ENCODE measurements at regions not wholly inside any gene's neighbourhood (a gene's known extent, or its start where the extent isn't known, plus 50 kb on each side); places are given as distances from the start of the nearest gene placed in this dataset.
"Not testable (repeated sequence)": the region's sequence is repeated elsewhere in the genome, so short reads cannot be mapped to it uniquely, and the experiment has no call there.

- Histone ChIP-seq H3K36me3 (ENCODE audit: insufficient read depth, low read length) (no peaks in the 10 kb centered on the region), H3K4me1 (ENCODE audit: control insufficient read depth, insufficient read depth, low read length, unreplicated experiment) (no peaks in the 10 kb centered on the region)
These were observed 99.5 kb upstream of the KCNJ18 start for GRCh38 chr17:21592774-21593173.

GRCh38 chr17:21593452-21594105 lies 98.7 kb upstream of the KCNJ18 start:
- H2AFZ ChIP-seq (ENCODE audit: low read length, unreplicated experiment); H3K27me3 ChIP-seq (ENCODE audit: insufficient read depth, low read length); H3K4me1 ChIP-seq (ENCODE audit: control insufficient read depth, insufficient read depth, low read length, unreplicated experiment): not testable (repeated sequence)

More at GRCh38 chr17:21592774-21593173, 99.5 kb upstream of the KCNJ18 start:
- peaks cover 4% of the 10 kb centered on the region; the same call in 1 of the 2 replicates for H3K27me3 ChIP-seq (ENCODE audit: insufficient read depth, low read length)
- no peak overlapping the region for H2AFZ ChIP-seq (ENCODE audit: low read length, unreplicated experiment)
- no peak overlapping the region for H3K4me3 ChIP-seq (ENCODE audit: low read depth, low read length)
- H3K27ac ChIP-seq (ENCODE audit: low read depth, low read length): no peak overlapping the region
- no peaks in the 10 kb centered on the region for H3K79me2 ChIP-seq (ENCODE audit: control insufficient read depth, insufficient read depth, low read length, unreplicated experiment)

GRCh38 chr17:21595086-21595485 lies 97.2 kb upstream of the KCNJ18 start:
- H3K4me1 ChIP-seq (ENCODE audit: control insufficient read depth, insufficient read depth, low read length, unreplicated experiment): no peaks in the 10 kb centered on the region
- no peaks in the 10 kb centered on the region for H3K79me2 ChIP-seq (ENCODE audit: control insufficient read depth, insufficient read depth, low read length, unreplicated experiment)
- H2AFZ ChIP-seq (ENCODE audit: low read length, unreplicated experiment): no peak overlapping the region
- no peaks in the 10 kb centered on the region for H3K36me3 ChIP-seq (ENCODE audit: insufficient read depth, low read length)
- H3K4me3 ChIP-seq (ENCODE audit: low read depth, low read length): no peak overlapping the region
- H3K27ac ChIP-seq (ENCODE audit: low read depth, low read length): no peak overlapping the region
- H3K27me3 ChIP-seq (ENCODE audit: insufficient read depth, low read length): peaks cover 12% of the 10 kb centered on the region; the same call in 1 of the 2 replicates

More at GRCh38 chr17:21593452-21594105, 98.7 kb upstream of the KCNJ18 start:
- H3K27ac ChIP-seq (ENCODE audit: low read depth, low read length); H3K36me3 ChIP-seq (ENCODE audit: insufficient read depth, low read length); H3K79me2 ChIP-seq (ENCODE audit: control insufficient read depth, insufficient read depth, low read length, unreplicated experiment); H3K4me3 ChIP-seq (ENCODE audit: low read depth, low read length): not testable (repeated sequence)

- Histone ChIP-seq H2AFZ (ENCODE audit: low read length, unreplicated experiment) (no peak overlapping the region), H3K4me1 (ENCODE audit: control insufficient read depth, insufficient read depth, low read length, unreplicated experiment) (no peaks in the 10 kb centered on the region), H3K36me3 (ENCODE audit: insufficient read depth, low read length) (no peaks in the 10 kb centered on the region), H3K4me3 (ENCODE audit: low read depth, low read length) (no peak overlapping the region), H3K27ac (ENCODE audit: low read depth, low read length) (no peak overlapping the region), H3K27me3 (ENCODE audit: insufficient read depth, low read length) (peaks cover 12% of the 10 kb centered on the region; the same call in 1 of the 2 replicates), H3K79me2 (ENCODE audit: control insufficient read depth, insufficient read depth, low read length, unreplicated experiment) (no peaks in the 10 kb centered on the region)
These were observed 90.1 kb upstream of the KCNJ18 start for GRCh38 chr17:21602176-21602575.

- H3K27ac ChIP-seq (ENCODE audit: low read depth, low read length); H3K27me3 ChIP-seq (ENCODE audit: insufficient read depth, low read length); H3K36me3 ChIP-seq (ENCODE audit: insufficient read depth, low read length): not testable (repeated sequence)
These were observed 89.0 kb upstream of the KCNJ18 start for GRCh38 chr17:21603292-21603691.

DNA sequence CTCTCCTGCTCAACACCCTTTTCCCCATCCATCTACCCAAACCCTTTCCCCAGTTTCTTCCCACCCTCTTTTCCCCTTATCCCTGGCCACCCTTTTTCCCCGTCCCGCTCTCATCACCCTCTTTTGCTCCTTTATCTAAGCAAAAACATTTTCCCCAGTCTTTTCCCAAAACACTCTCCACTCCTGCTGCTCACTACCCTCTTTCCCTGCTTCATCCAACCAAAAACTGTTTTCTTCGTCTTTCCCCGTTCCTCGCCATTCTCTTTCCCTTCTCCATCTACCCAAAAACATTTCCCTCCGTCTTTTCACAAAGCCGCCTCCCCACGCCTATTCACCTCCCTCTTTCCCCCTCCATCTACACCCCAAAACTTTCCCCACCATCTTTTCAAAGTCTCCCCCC lies 80.9 kb upstream of the KCNJ18 start:
- not testable (repeated sequence) for H2AFZ ChIP-seq (ENCODE audit: low read length, unreplicated experiment); H3K36me3 ChIP-seq (ENCODE audit: insufficient read depth, low read length); H3K4me3 ChIP-seq (ENCODE audit: low read depth, low read length); H3K4me1 ChIP-seq (ENCODE audit: control insufficient read depth, insufficient read depth, low read length, unreplicated experiment); H3K79me2 ChIP-seq (ENCODE audit: control insufficient read depth, insufficient read depth, low read length, unreplicated experiment); H3K27me3 ChIP-seq (ENCODE audit: insufficient read depth, low read length); H3K27ac ChIP-seq (ENCODE audit: low read depth, low read length)

More at GRCh38 chr17:21603292-21603691, 89.0 kb upstream of the KCNJ18 start:
- H3K4me3 ChIP-seq (ENCODE audit: low read depth, low read length); H3K4me1 ChIP-seq (ENCODE audit: control insufficient read depth, insufficient read depth, low read length, unreplicated experiment); H2AFZ ChIP-seq (ENCODE audit: low read length, unreplicated experiment); H3K79me2 ChIP-seq (ENCODE audit: control insufficient read depth, insufficient read depth, low read length, unreplicated experiment): not testable (repeated sequence)

- not testable (repeated sequence) for H3K27ac ChIP-seq (ENCODE audit: low read depth, low read length); H2AFZ ChIP-seq (ENCODE audit: low read length, unreplicated experiment)
These were observed 79.9 kb upstream of the KCNJ18 start for GRCh38 chr17:21612123-21613070.

DNA sequence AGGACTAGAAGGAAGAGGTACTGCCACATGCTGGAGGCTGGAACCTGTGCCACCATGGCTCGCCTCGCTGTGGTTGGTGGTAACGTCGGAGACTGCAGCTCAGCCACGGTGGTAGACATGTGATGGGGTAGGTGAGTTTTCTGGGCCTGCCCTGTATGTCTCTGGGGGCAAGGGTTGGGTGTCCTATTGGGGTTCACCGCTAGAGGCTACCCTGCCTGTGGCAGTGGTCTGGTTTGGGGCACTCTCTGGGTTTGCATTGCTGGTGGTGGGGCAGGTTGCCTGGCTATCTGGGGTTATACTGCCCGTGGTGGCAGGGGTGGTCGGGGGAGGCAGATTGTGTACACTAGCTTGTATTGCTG lies 79.3 kb upstream of the KCNJ18 start:
- no peaks in the 10 kb centered on the region for H3K36me3 ChIP-seq (ENCODE audit: insufficient read depth, low read length)
- H3K79me2 ChIP-seq (ENCODE audit: control insufficient read depth, insufficient read depth, low read length, unreplicated experiment): no peaks in the 10 kb centered on the region
- H3K4me3 ChIP-seq (ENCODE audit: low read depth, low read length): no peak overlapping the region
- H3K27me3 ChIP-seq (ENCODE audit: insufficient read depth, low read length): 0 out of 2 replicates have a peak, but pooled peaks cover 4% of the 10 kb centered on the region
- no peak overlapping the region for H2AFZ ChIP-seq (ENCODE audit: low read length, unreplicated experiment)
- no peak overlapping the region for H3K27ac ChIP-seq (ENCODE audit: low read depth, low read length)
- no peaks in the 10 kb centered on the region for H3K4me1 ChIP-seq (ENCODE audit: control insufficient read depth, insufficient read depth, low read length, unreplicated experiment)

More at GRCh38 chr17:21612123-21613070, 79.9 kb upstream of the KCNJ18 start:
- not testable (repeated sequence) for H3K36me3 ChIP-seq (ENCODE audit: insufficient read depth, low read length); H3K4me1 ChIP-seq (ENCODE audit: control insufficient read depth, insufficient read depth, low read length, unreplicated experiment); H3K79me2 ChIP-seq (ENCODE audit: control insufficient read depth, insufficient read depth, low read length, unreplicated experiment); H3K27me3 ChIP-seq (ENCODE audit: insufficient read depth, low read length); H3K4me3 ChIP-seq (ENCODE audit: low read depth, low read length)

GRCh38 chr17:21626987-21627386 lies 65.3 kb upstream of the KCNJ18 start:
- not testable (repeated sequence) for H3K79me2 ChIP-seq (ENCODE audit: control insufficient read depth, insufficient read depth, low read length, unreplicated experiment); H3K4me1 ChIP-seq (ENCODE audit: control insufficient read depth, insufficient read depth, low read length, unreplicated experiment); H3K27me3 ChIP-seq (ENCODE audit: insufficient read depth, low read length); H3K27ac ChIP-seq (ENCODE audit: low read depth, low read length); H2AFZ ChIP-seq (ENCODE audit: low read length, unreplicated experiment); H3K36me3 ChIP-seq (ENCODE audit: insufficient read depth, low read length); H3K4me3 ChIP-seq (ENCODE audit: low read depth, low read length)
